ENCODE measurements at regions not wholly inside any gene's neighbourhood (a gene's known extent, or its start where the extent isn't known, plus 50 kb on each side); places are given as distances from the start of the nearest gene placed in this dataset.

- no peak for DNase-seq (ENCODE audit: low read depth, low spot score)
Measured at GRCh38 chr20:48571949-48572847, 255.6 kb downstream of the PREX1 start.

GRCh38 chr20:48569679-48570078, 258.1 kb downstream of the PREX1 start:
- no peak for DNase-seq (ENCODE audit: low read depth, low spot score)

GRCh38 chr20:48568520-48568919, 259.3 kb downstream of the PREX1 start:
- no peak for DNase-seq (ENCODE audit: low read depth, low spot score)

GRCh38 chr20:48567145-48567544, 260.7 kb downstream of the PREX1 start:
- no peak for DNase-seq (ENCODE audit: low read depth, low spot score)

GRCh38 chr20:48564982-48565539, 262.7 kb downstream of the PREX1 start:
- DNase-seq (ENCODE audit: low read depth, low spot score), result no peak

GRCh38 chr20:48563191-48563870, 264.5 kb downstream of the PREX1 start:
- no peak for DNase-seq (ENCODE audit: low read depth, low spot score)

- no peak for DNase-seq (ENCODE audit: low read depth, low spot score)
Measured at GRCh38 chr20:48562586-48563116, 265.1 kb downstream of the PREX1 start.

GRCh38 chr20:48558906-48559305, 268.9 kb downstream of the PREX1 start:
- DNase-seq (ENCODE audit: low read depth, low spot score), result no peak

GRCh38 chr20:48557380-48557779, 270.4 kb downstream of the PREX1 start:
- DNase-seq (ENCODE audit: low read depth, low spot score), result no peak

GRCh38 chr20:48556956-48557355, 270.8 kb downstream of the PREX1 start:
- peak; percentile 30 for DNase-seq (ENCODE audit: low read depth, low spot score)

GRCh38 chr20:48552550-48552949, 275.2 kb downstream of the PREX1 start:
- no peak for DNase-seq (ENCODE audit: low read depth, low spot score)

GRCh38 chr20:48550814-48551213, 277.0 kb downstream of the PREX1 start:
- DNase-seq (ENCODE audit: low read depth, low spot score), result no peak

GRCh38 chr20:48547664-48548063, 280.1 kb downstream of the PREX1 start:
- no peak for DNase-seq (ENCODE audit: low read depth, low spot score)

- DNase-seq (ENCODE audit: low read depth, low spot score), result no peak
Measured at GRCh38 chr20:48544402-48545339, 283.1 kb downstream of the PREX1 start.

GRCh38 chr20:48541581-48542071, 286.2 kb downstream of the PREX1 start:
- no peak for DNase-seq (ENCODE audit: low read depth, low spot score)

GRCh38 chr20:48538856-48539255, 288.9 kb downstream of the PREX1 start:
- DNase-seq (ENCODE audit: low read depth, low spot score), result no peak

GRCh38 chr20:48538058-48538825, 289.6 kb downstream of the PREX1 start:
- peak; percentile 86 for DNase-seq (ENCODE audit: low read depth, low spot score)

GRCh38 chr20:48536206-48536605, 291.6 kb downstream of the PREX1 start:
- no peak for DNase-seq (ENCODE audit: low read depth, low spot score)

- no peak for DNase-seq (ENCODE audit: low read depth, low spot score)
Measured at GRCh38 chr20:48535556-48535955, 292.2 kb downstream of the PREX1 start.

GRCh38 chr20:48532028-48532427, 295.8 kb downstream of the PREX1 start:
- no peak for DNase-seq (ENCODE audit: low read depth, low spot score)
